B cell (primary cell): ENCODE measurements at regions not wholly inside any gene's neighbourhood (a gene's known extent, or its start where the extent isn't known, plus 50 kb on each side); places are given as distances from the start of the nearest gene placed in this dataset.

Experiments used
- CTCF ChIP-seq: fragments of 200-600 bp; IDR thresholded peaks from one replicate; pipeline ENCODE4 v1.8.0; 2022; ENCODE audit warnings: antibody characterized with exemption, mild to moderate bottlenecking
- EZH2 ChIP-seq: IDR thresholded peaks from 2 replicates; pipeline ENCODE4 v1.6.1; 2012; ENCODE audit warnings: borderline replicate concordance, low read depth, mild to moderate bottlenecking, moderate library complexity, low read length; ENCODE audit not compliant: insufficient read depth, poor library complexity, severe bottlenecking

- TF ChIP-seq CTCF (no peak), EZH2 (no peak)
Observed at GRCh38 chr18:10045296-10045891, 131.6 kb downstream of the VAPA start.
